Natural killer cell (primary cell): ENCODE measurements at regions not wholly inside any gene's neighbourhood (a gene's known extent, or its start where the extent isn't known, plus 50 kb on each side); places are given as distances from the start of the nearest gene placed in this dataset.

Experiments used
- ATAC-seq, 3 donors: fragments of 150-1000 bp in 2 of 3; fragments of 200-7000 bp in 1 of 3; cut with Tn5 transposase; 1 replicate in 1 of 3; 2 replicates in 2 of 3; pipeline ENCODE4 v1.10.0; 2021; ENCODE audit warnings: mild to moderate bottlenecking in 2 of 3, moderate library complexity in 2 of 3
- DNase-seq, 2 donors: peaks; one replicate each; pipeline versions ENCODE4 v3.0.0 to v3.0.0-alpha.2; 2013 to 2021; ENCODE audit warnings: mixed read lengths in 1 of 2
- H3K27ac ChIP-seq: one replicate; pipeline ENCODE4 v1.5.1; 2013; ENCODE audit warnings: mild to moderate bottlenecking, low read length
- H3K27me3 ChIP-seq: one replicate; pipeline ENCODE4 v1.6.1; 2013; ENCODE audit warnings: low read length; ENCODE audit not compliant: control insufficient read depth, insufficient read depth
- H3K36me3 ChIP-seq: one replicate; pipeline ENCODE4 v1.6.1; 2013; ENCODE audit warnings: low read length; ENCODE audit not compliant: control insufficient read depth, insufficient read depth
- H3K4me1 ChIP-seq: one replicate; pipeline ENCODE4 v1.6.1; 2013; ENCODE audit warnings: low read length; ENCODE audit not compliant: control insufficient read depth, insufficient read depth
- H3K4me3 ChIP-seq: one replicate; pipeline ENCODE4 v1.5.1; 2013; ENCODE audit warnings: low read length
- H3K9me3 ChIP-seq: one replicate; pipeline ENCODE4 v1.6.1; 2013; ENCODE audit warnings: low read length; ENCODE audit not compliant: control insufficient read depth, insufficient read depth
- H3K27ac Mint-ChIP-seq, 2 donors: one replicate each; pipeline ENCODE4 v1.8.0; 2022; ENCODE audit warnings: mild to moderate bottlenecking in 2 of 2, mixed read lengths in 2 of 2, moderate library complexity in 1 of 2
- H3K27me3 Mint-ChIP-seq, 2 donors: one replicate each; pipeline ENCODE4 v1.8.0; 2022; ENCODE audit warnings: low read depth in 2 of 2, mixed read lengths in 2 of 2
- H3K36me3 Mint-ChIP-seq: one replicate; pipeline ENCODE4 v1.8.0; 2022; ENCODE audit warnings: mixed read lengths
- H3K4me1 Mint-ChIP-seq, 2 donors: one replicate each; pipeline ENCODE4 v1.8.0; 2022; ENCODE audit warnings: mixed read lengths in 2 of 2
- H3K4me3 Mint-ChIP-seq: one replicate; pipeline ENCODE4 v1.8.0; 2022; ENCODE audit warnings: mild to moderate bottlenecking, moderate library complexity, mixed read lengths
- H3K9me3 Mint-ChIP-seq, 2 donors: one replicate each; pipeline ENCODE4 v1.8.0; 2022; ENCODE audit warnings: mixed read lengths in 2 of 2
- WGBS: methylation state at CpG from one replicate; pipeline ENCODE4 v1.1.7; 2013; ENCODE audit warnings: missing lambda C conversion rate; ENCODE audit not compliant: insufficient coverage; 5-methylcytosine and 5-hydroxymethylcytosine counted together
- intact Hi-C: fragments of 100-400 bp; cut with micrococcal nuclease; formaldehyde crosslinking; loops from one replicate; pipeline ENCODE4 v1.14.2; 2022
- TF ChIP-seq, protein P1 (sequence below): fragments of 200-600 bp; IDR thresholded peaks from one replicate; pipeline ENCODE4 v1.8.0; 2022; ENCODE audit warnings: antibody characterized with exemption

DNA sequence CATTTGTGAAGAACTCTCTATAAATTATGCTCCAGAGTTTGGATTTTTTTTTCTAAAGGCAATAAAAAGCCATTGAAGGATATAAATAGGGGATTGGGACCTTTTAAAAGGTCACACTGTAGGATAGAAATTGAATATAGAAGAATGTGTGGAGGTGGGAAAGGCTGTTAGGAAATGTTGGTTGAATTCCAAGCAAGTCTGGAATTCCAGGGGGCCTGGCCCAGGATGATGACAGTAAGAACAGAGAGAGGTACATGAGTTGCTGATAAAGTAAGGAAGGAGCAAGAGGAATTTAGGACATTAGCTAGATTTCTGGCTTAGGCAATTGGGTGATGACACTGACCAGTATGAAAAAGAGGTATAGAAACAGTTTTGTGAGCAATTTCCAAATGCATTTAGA, 95.4 kb upstream of the USP38 start:
- H3K36me3 Mint-ChIP-seq, result no peaks in the 10 kb centered on the region
- no peak overlapping the region for H3K4me3 ChIP-seq
- H3K4me1 Mint-ChIP-seq, result no peaks in the 10 kb centered on the region
- intact Hi-C loops, result no loop called here
- DNase-seq (no peak), ATAC-seq (no peak)
- H3K36me3 ChIP-seq, result no peaks in the 10 kb centered on the region
- no peak overlapping the region for H3K4me3 Mint-ChIP-seq
- H3K27ac Mint-ChIP-seq, result no peak overlapping the region
- TF ChIP-seq, protein P1, sequence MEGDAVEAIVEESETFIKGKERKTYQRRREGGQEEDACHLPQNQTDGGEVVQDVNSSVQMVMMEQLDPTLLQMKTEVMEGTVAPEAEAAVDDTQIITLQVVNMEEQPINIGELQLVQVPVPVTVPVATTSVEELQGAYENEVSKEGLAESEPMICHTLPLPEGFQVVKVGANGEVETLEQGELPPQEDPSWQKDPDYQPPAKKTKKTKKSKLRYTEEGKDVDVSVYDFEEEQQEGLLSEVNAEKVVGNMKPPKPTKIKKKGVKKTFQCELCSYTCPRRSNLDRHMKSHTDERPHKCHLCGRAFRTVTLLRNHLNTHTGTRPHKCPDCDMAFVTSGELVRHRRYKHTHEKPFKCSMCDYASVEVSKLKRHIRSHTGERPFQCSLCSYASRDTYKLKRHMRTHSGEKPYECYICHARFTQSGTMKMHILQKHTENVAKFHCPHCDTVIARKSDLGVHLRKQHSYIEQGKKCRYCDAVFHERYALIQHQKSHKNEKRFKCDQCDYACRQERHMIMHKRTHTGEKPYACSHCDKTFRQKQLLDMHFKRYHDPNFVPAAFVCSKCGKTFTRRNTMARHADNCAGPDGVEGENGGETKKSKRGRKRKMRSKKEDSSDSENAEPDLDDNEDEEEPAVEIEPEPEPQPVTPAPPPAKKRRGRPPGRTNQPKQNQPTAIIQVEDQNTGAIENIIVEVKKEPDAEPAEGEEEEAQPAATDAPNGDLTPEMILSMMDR, result no peak
- no peaks in the 10 kb centered on the region for H3K4me1 ChIP-seq
- H3K27me3 Mint-ChIP-seq, result no peaks in the 10 kb centered on the region
- no peaks in the 10 kb centered on the region for H3K9me3 Mint-ChIP-seq
- H3K9me3 ChIP-seq, result no peaks in the 10 kb centered on the region
- H3K27me3 ChIP-seq, result no peaks in the 10 kb centered on the region
- no peak overlapping the region for H3K27ac ChIP-seq

DNA sequence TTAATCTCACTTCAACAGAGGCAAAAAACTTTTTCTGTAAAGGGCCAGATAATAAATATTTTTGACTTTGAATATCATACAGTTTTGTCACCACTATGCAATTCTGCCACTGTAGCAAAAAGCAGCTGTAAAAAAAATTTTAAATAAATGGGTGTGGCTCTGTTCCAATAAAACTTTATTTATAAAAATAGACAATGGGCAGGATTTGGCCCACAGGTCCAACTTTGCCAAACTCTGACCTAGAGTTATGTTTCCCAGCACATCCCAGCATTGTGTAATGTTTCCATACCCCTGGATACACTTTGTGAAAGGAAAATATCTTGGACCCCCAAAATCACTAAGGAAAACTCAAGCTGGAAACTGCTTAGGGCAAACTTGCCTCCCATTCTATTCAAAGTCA, 94.9 kb upstream of the USP38 start:
- Mint-ChIP-seq H3K9me3 (no peaks in the 10 kb centered on the region), H3K27ac (no peak overlapping the region), H3K4me1 (no peaks in the 10 kb centered on the region), H3K36me3 (no peaks in the 10 kb centered on the region), H3K4me3 (no peak overlapping the region), H3K27me3 (no peaks in the 10 kb centered on the region)
- no peak for DNase-seq
- no peak overlapping the region for H3K4me3 ChIP-seq
- no peaks in the 10 kb centered on the region for H3K36me3 ChIP-seq
- H3K9me3 ChIP-seq, result no peaks in the 10 kb centered on the region
- no peaks in the 10 kb centered on the region for H3K27me3 ChIP-seq
- TF ChIP-seq, protein P1, result no peak
- H3K27ac ChIP-seq, result no peak overlapping the region
- intact Hi-C loops, result no loop called here
- ATAC-seq, result no peak
- H3K4me1 ChIP-seq, result no peaks in the 10 kb centered on the region

DNA sequence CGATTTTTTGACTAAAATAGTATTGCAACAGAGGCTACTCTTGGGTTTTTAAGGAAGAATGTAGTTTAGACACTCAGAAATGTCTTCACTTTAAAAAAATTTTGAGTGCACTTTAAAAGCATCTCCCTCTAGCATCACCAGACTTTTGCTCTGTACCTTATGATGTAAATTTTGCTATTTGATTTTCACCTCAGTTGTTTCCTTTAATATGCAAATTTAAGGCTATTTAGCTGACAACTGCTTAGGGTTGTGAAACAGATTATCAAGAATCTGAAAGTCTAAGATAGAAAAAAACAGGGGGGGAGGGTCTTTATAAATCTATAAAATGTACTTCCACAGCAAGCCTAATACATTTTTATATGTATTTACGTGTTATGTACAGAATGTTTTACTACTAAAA, 92.9 kb upstream of the USP38 start:
- H3K9me3 ChIP-seq, result no peaks in the 10 kb centered on the region
- no peaks in the 10 kb centered on the region for H3K9me3 Mint-ChIP-seq
- no peaks in the 10 kb centered on the region for H3K36me3 Mint-ChIP-seq
- no CpG with 5 or more reads among the region's 2 CpGs for WGBS
- intact Hi-C loops, result no loop called here
- no peaks in the 10 kb centered on the region for H3K4me1 Mint-ChIP-seq
- DNase-seq (no peak), ATAC-seq (no peak)
- H3K4me1 ChIP-seq, result no peaks in the 10 kb centered on the region
- no peak overlapping the region for H3K4me3 ChIP-seq
- no peak overlapping the region for H3K27ac Mint-ChIP-seq
- no peaks in the 10 kb centered on the region for H3K36me3 ChIP-seq
- H3K27me3 ChIP-seq, result no peaks in the 10 kb centered on the region
- H3K4me3 Mint-ChIP-seq, result no peak overlapping the region
- H3K27ac ChIP-seq, result no peak overlapping the region
- TF ChIP-seq, protein P1, result no peak
- H3K27me3 Mint-ChIP-seq, result no peaks in the 10 kb centered on the region

DNA sequence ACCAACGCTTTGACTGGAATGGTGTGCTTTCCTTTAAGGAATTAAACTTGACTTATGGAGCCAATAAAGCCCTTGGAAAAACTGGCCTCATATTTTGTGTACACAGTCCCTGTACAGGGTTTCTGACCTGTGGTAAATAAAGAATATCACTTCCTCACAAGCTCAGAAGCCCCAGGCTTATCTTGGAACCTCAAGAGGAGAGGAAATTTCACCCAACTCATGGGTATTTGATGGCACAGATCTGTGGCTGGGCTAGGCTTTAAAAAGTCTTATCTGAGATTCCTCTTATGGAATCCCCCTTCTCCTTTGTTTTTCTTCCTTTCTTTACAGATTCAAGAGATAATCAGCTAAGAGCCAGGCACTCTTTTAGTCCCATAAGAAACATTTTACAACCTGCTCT, 89.3 kb upstream of the USP38 start:
- ATAC-seq, result no peak
- H3K4me3 ChIP-seq, result no peak overlapping the region
- no peaks in the 10 kb centered on the region for H3K27me3 ChIP-seq
- H3K27ac Mint-ChIP-seq, result no peak overlapping the region
- H3K36me3 ChIP-seq, result no peaks in the 10 kb centered on the region
- no peaks in the 10 kb centered on the region for H3K4me1 ChIP-seq
- no peak overlapping the region for H3K27ac ChIP-seq
- TF ChIP-seq, protein P1, result no peak
- H3K36me3 Mint-ChIP-seq, result no peaks in the 10 kb centered on the region
- no peak for DNase-seq
- peaks cover 0 to 2% of the 10 kb centered on the region in 2 donors for H3K9me3 Mint-ChIP-seq
- H3K27me3 Mint-ChIP-seq, result no peaks in the 10 kb centered on the region
- H3K9me3 ChIP-seq, result no peaks in the 10 kb centered on the region
- WGBS, result 89% methylated on average over 1 of the region's 1 CpG
- H3K4me1 Mint-ChIP-seq, result no peaks in the 10 kb centered on the region
- H3K4me3 Mint-ChIP-seq, result no peak overlapping the region
- intact Hi-C loops, result no loop called here
